PFSK-1 (cell line): ENCODE measurements at regions not wholly inside any gene's neighbourhood (a gene's known extent, or its start where the extent isn't known, plus 50 kb on each side); places are given as distances from the start of the nearest gene placed in this dataset.

ENCODE experiments used
- FOXP2 ChIP-seq: optimal IDR thresholded peaks from 2 replicates; pipeline ENCODE3; 2011; ENCODE audit warnings: borderline replicate concordance, control low read depth, inconsistent platforms; ENCODE audit not compliant: insufficient read depth; ENCODE audit errors: extremely low read length, extremely low read depth
- POLR2AphosphoS5 ChIP-seq: IDR thresholded peaks from 2 replicates; pipeline ENCODE4 v1.6.1; 2012; ENCODE audit warnings: low read depth, mild to moderate bottlenecking, control low read depth, low read length, moderate library complexity
- SIN3A ChIP-seq: IDR thresholded peaks from 2 replicates; pipeline ENCODE4 v1.6.1; 2012; ENCODE audit warnings: mild to moderate bottlenecking, low read length, moderate library complexity, borderline replicate concordance; ENCODE audit not compliant: insufficient read depth
- TAF1 ChIP-seq: IDR thresholded peaks from 2 replicates; pipeline ENCODE4 v1.6.1; 2012; ENCODE audit warnings: low read length, control low read depth, borderline replicate concordance; ENCODE audit not compliant: insufficient read depth
- TF ChIP-seq, protein P1 (sequence below), 2 experiments: IDR thresholded peaks; 2 replicates each; pipeline versions ENCODE4 v1.6.1 to v1.8.0; 2011 to 2012; ENCODE audit warnings: low read depth in 2 of 2, low read length in 2 of 2, control low read depth in 1 of 2, inconsistent platforms in 1 of 2, mild to moderate bottlenecking in 1 of 2, moderate library complexity in 1 of 2; ENCODE audit not compliant: insufficient read depth in 1 of 2

DNA sequence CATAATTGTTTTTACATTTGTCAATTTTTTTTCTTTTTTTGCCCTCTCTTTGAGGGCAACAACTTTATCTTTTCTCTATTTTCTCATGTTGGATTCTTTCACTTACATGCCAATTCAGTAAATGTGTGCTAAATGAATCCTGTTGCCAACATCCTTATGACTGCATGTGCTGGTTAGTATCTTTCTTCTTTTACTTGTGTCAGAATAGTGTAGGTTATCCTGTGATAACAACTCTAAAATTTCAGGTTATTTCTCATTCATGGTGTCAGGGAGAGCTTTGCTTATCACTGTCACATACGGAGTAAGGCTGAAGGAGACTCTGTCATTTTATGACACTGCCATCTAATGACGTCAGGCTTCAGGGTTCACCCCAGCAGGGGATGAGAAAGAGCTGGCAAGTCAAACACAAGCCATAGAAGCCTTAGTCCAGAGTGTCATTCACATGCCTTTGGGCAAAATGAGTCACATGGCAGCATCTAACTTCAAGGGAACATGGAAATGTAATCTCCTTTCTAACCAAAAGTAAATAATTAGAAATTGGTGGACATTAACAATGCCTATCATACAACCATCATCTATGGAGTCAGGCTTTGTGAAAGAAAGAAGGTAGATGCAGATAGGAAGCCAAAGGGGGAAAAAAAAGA is 242.5 kb upstream of the ATP2B1 start:
- TF ChIP-seq, protein P1, sequence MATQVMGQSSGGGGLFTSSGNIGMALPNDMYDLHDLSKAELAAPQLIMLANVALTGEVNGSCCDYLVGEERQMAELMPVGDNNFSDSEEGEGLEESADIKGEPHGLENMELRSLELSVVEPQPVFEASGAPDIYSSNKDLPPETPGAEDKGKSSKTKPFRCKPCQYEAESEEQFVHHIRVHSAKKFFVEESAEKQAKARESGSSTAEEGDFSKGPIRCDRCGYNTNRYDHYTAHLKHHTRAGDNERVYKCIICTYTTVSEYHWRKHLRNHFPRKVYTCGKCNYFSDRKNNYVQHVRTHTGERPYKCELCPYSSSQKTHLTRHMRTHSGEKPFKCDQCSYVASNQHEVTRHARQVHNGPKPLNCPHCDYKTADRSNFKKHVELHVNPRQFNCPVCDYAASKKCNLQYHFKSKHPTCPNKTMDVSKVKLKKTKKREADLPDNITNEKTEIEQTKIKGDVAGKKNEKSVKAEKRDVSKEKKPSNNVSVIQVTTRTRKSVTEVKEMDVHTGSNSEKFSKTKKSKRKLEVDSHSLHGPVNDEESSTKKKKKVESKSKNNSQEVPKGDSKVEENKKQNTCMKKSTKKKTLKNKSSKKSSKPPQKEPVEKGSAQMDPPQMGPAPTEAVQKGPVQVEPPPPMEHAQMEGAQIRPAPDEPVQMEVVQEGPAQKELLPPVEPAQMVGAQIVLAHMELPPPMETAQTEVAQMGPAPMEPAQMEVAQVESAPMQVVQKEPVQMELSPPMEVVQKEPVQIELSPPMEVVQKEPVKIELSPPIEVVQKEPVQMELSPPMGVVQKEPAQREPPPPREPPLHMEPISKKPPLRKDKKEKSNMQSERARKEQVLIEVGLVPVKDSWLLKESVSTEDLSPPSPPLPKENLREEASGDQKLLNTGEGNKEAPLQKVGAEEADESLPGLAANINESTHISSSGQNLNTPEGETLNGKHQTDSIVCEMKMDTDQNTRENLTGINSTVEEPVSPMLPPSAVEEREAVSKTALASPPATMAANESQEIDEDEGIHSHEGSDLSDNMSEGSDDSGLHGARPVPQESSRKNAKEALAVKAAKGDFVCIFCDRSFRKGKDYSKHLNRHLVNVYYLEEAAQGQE (IDR thresholded peaks at IDR 0.05; ENCODE audit: insufficient read depth in 1 of 2, low read depth in 2 of 2, low read length in 2 of 2), result no peak
- TF ChIP-seq POLR2AphosphoS5, result no peak
- no peak for TF ChIP-seq TAF1
- TF ChIP-seq SIN3A, result no peak
- no peak for TF ChIP-seq FOXP2

DNA sequence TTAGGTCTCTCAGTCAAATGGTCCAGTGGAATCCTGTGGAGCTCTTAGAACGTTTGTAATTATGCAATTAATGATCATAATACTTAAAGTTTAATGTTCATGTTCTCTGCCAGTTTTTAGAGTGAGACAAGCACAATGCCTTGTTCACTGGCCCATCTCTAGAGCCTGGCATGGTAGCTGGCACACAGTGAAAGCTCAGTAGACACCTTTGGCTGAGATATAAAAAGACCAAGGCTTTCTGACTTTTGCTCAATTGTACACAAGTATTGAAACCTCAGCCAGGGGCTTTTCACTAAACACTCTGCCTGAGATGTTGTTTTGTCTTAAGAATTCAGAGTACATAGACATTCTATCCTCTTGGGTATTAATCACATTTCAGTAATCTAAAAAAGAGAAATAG is 241.8 kb upstream of the ATP2B1 start:
- TF ChIP-seq, protein P1 (IDR thresholded peaks at IDR 0.05; ENCODE audit: insufficient read depth in 1 of 2, low read depth in 2 of 2, low read length in 2 of 2), result no peak
- no peak for TF ChIP-seq POLR2AphosphoS5
- TF ChIP-seq TAF1, result no peak

DNA sequence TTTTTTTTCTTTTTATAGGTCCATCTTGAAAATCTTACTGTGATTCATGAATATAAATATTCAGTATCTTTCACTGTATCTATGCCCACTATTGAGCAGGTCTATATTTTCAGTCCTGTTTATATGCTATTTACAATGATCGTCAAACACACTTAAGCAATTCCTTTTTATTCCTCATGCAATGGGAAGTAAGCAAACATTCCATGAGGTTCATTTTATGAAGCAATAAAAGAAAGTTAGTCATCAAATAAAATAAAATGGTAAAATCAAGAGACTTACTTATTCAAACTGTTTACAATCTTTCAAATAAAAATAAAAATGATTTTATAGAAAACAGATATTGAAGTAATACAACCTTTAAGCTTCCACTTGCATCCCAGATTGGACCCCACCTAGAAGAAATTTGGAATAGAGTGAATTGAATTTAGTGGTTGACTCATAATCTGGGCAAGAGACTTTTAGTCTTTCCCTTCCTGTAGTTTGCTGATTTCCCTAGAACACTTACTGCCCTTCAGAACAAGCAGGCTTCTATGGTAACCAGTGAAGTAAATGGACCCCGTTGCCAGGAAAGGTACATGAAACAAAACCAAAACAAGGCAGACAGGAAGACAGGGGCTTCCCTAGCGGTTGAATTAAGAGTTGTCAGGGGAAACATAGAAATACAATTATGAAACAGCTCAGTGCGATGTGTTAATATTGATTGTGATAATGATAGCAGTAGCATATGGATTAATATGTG is 241.0 kb upstream of the ATP2B1 start:
- TF ChIP-seq POLR2AphosphoS5 (no peak), SIN3A (no peak), TAF1 (no peak), FOXP2 (no peak)
- TF ChIP-seq, protein P1 (IDR thresholded peaks at IDR 0.05; ENCODE audit: insufficient read depth in 1 of 2, low read depth in 2 of 2, low read length in 2 of 2), result no peak

DNA sequence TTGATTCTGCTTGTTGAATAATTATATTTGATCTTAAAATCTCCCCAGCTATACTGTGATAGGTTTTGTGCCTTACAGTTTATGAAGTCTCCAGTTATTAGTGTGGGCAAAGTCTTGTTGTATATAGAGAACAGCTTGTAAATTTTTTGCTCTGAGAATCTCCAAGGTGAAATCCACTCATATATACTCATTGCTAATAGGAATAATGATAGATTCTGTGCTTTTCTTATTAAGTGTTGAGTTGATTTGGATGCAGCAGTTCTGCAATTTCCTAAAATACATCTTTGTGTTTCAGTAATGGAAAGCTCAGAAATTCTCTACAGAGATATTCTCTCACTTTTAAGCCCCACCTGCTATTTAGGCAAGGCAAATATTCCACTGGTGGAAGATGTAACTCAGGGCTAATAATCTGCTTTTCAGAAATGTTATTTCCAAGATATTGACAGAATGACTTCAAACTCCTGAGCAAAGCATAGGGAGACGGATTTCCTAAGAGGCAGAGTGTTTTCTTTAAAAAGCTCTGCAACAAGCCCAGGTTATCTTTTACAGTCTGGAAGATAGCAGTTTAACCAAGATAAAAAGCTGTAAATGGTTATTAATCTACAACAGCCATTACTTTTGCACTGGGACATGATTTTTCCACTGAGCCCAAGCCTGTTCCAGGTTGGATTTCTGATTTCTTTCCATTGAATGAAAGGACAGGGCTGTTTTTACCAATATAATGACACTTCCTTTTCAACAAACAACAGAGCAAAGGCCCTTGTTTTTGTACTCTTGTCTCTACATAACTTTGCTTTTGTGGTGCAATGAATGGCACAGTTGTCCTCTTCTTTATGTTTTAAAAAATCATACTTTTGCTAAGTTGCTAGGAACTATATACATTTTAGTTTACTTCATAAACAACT is 239.9 kb upstream of the ATP2B1 start:
- TF ChIP-seq TAF1 (no peak), POLR2AphosphoS5 (no peak), FOXP2 (no peak), SIN3A (no peak)
- TF ChIP-seq, protein P1 (IDR thresholded peaks at IDR 0.05; ENCODE audit: insufficient read depth in 1 of 2, low read depth in 2 of 2, low read length in 2 of 2), result no peak
